ENCODE measurements at regions not wholly inside any gene's neighbourhood (a gene's known extent, or its start where the extent isn't known, plus 50 kb on each side); places are given as distances from the start of the nearest gene placed in this dataset.

GRCh38 chrX:22652596-22652995, 347.2 kb upstream of the DDX53 start:
- no peak for TF ChIP-seq CTCF (IDR thresholded peaks at IDR 0.05)
- TF ChIP-seq POLR2A (IDR thresholded peaks at IDR 0.05): no peak
- TF ChIP-seq POLR2AphosphoS5 (IDR thresholded peaks at IDR 0.05): no peak
- no peak for TF ChIP-seq EP300 (IDR thresholded peaks at IDR 0.05)
